ENCODE measurements at regions not wholly inside any gene's neighbourhood (a gene's known extent, or its start where the extent isn't known, plus 50 kb on each side); places are given as distances from the start of the nearest gene placed in this dataset.

DNA sequence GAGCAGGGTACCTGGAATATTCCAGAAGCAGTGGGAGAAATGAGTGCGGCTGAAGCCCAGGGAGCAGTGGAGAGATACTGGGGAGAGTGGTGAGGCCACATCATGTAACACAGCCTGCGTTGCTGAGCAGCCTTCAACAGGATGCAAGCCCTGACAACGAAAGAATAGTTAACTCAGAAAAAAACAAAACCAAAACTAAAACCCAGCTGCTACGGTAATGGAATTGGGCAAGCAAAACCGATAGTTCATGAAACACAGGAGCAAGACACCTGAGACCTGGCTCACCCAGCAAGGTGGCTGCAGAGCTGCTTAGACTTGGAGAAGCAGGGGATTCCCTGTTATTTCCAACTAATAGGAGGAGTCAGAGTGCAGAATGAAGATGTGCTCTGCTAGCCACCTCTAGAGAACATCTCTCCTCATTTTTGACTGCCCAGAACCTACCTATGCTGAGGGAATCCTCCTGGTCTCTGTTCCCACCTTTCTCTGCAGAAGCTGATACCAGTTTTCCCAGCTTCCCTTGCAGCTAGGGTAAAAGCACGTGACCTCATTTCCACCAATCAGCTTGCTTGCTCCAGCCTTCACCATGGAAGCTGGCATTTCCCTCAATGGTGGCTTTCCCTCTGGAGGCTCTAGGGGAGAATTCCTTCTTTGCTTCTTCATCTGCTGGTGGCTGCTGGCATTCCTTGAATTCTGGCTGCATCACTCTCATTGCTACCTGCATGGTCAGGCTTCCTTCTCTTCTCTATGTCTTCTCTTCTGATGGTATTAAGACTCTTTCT, 59.4 kb upstream of the XYLT1 start:
- Histone ChIP-seq H3K27me3 (ENCODE audit: control insufficient read depth in 1 of 2, insufficient read depth in 2 of 2, low read length in 2 of 2) (no peaks in the 10 kb centered on the region), H3K4me1 (ENCODE audit: insufficient read depth, low read length) (no peaks in the 10 kb centered on the region), H3K36me3 (ENCODE audit: insufficient read depth, low read length) (no peaks in the 10 kb centered on the region), H3K9ac (ENCODE audit: low read length) (no peak overlapping the region), H3K27ac (ENCODE audit: low read depth, low read length) (no peak overlapping the region), H3K4me3 (ENCODE audit: low read depth in 1 of 2, low read length in 2 of 2) (no peak overlapping the region), H3K9me3 (ENCODE audit: low read length) (no peaks in the 10 kb centered on the region)

DNA sequence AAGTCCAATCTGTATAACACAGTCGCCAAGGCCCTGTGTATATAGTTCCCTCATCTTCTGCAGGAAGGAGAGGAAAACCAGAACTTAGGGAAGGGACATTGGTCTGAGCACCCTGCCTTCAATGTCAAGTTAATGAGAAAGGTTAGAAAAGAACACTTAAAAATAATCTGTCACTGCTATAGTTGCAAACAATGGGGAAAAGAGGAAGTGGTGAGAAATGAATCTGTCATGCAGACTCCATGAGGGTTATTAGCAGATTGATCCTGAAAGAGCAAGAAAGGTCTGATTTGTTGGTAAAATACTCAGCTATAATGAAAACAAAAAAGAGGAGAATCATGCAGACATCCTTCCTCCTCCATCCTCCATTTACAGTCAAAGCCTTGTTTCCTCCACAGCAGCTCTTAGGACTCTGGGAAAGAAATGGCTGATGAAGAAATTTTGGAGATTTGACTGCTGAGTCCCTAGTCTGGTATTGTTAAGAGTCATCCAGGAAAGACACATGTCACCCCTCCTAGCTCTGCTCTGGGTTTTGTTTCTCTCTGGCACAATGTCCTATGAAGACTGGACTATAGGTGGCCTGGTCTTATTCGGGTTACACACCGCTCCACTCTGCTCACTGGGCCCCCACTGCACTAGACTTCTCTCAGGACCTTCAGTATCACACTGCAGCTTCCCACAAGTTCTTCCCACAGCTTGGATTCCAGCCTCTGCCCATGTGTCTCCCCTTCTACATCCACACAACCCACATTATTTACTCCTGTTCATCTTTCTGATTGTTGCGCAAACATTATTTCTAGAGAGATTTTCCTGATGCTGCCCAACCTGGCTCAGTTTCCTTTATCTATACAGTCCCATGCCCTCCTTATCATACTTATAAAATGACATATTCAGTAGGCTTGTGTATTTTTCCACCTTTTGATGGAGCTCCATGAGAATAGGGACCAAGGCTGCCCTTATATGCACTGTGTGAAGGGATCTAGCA, 56.5 kb upstream of the XYLT1 start:
- no peak overlapping the region for H3K4me3 ChIP-seq (ENCODE audit: low read depth in 1 of 2, low read length in 2 of 2)
- H3K4me1 ChIP-seq (ENCODE audit: insufficient read depth, low read length): no peaks in the 10 kb centered on the region
- H3K27me3 ChIP-seq (ENCODE audit: control insufficient read depth in 1 of 2, insufficient read depth in 2 of 2, low read length in 2 of 2): no peaks in the 10 kb centered on the region
- no peaks in the 10 kb centered on the region for H3K36me3 ChIP-seq (ENCODE audit: insufficient read depth, low read length)
- H3K27ac ChIP-seq (ENCODE audit: low read depth, low read length): no peak overlapping the region
- no peaks in the 10 kb centered on the region for H3K9me3 ChIP-seq (ENCODE audit: low read length)
- no peak overlapping the region for H3K9ac ChIP-seq (ENCODE audit: low read length)

DNA sequence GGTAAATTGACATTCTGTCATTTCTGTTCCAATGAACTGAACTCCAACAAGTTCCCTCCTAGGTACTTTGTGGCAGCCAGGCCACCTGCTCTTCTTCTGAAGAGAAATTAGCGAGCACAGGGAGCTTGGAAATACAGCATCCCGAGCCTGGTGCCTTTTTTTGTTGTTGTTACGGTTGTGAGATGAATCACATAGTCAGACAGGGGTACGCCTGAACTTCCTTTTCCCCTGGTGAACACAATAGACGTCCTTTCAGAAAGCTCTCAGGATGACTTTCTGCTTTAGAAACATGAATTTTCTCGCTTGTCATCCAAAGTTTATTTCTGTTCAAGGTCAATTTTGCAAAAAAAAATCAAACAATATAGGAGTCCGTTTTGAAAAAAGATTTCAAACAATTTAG, 53.9 kb upstream of the XYLT1 start:
- no peaks in the 10 kb centered on the region for H3K27me3 ChIP-seq (ENCODE audit: control insufficient read depth in 1 of 2, insufficient read depth in 2 of 2, low read length in 2 of 2)
- H3K9ac ChIP-seq (ENCODE audit: low read length): no peak overlapping the region
- no peaks in the 10 kb centered on the region for H3K9me3 ChIP-seq (ENCODE audit: low read length)
- no peak overlapping the region for H3K27ac ChIP-seq (ENCODE audit: low read depth, low read length)
- no peak overlapping the region for H3K4me3 ChIP-seq (ENCODE audit: low read depth in 1 of 2, low read length in 2 of 2)
- H3K4me1 ChIP-seq (ENCODE audit: insufficient read depth, low read length): no peaks in the 10 kb centered on the region
- no peaks in the 10 kb centered on the region for H3K36me3 ChIP-seq (ENCODE audit: insufficient read depth, low read length)

DNA sequence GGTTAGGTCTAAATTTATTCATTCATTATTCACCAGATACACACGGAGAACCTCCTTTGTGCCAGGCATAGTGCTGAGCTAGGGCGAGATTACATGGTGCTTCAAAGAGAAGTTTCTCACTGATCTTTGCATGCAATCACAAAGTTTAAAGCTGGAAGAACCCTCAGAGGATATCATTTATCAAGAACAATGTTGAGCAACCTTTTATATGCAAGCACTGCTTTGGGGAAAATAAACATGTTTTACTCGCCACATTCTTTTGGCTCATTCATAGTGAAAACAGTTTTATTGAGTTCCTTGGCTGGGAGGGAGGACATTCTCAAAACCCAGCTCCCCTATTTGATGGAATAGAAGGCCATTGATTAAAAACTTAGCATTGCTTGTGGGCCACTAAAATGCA, 49.8 kb upstream of the XYLT1 start:
- H3K9me3 ChIP-seq (ENCODE audit: low read length): no peaks in the 10 kb centered on the region
- no peaks in the 10 kb centered on the region for H3K36me3 ChIP-seq (ENCODE audit: insufficient read depth, low read length)
- no peak overlapping the region for H3K9ac ChIP-seq (ENCODE audit: low read length)
- H3K27ac ChIP-seq (ENCODE audit: low read depth, low read length): no peak overlapping the region
- no peak overlapping the region for H3K4me3 ChIP-seq (ENCODE audit: low read depth in 1 of 2, low read length in 2 of 2)
- no peaks in the 10 kb centered on the region for H3K4me1 ChIP-seq (ENCODE audit: insufficient read depth, low read length)
- H3K27me3 ChIP-seq (ENCODE audit: control insufficient read depth in 1 of 2, insufficient read depth in 2 of 2, low read length in 2 of 2): no peaks in the 10 kb centered on the region

Measured in muscle layer of colon (tissue), 2 donors.